H9 (cell line): ENCODE measurements at regions not wholly inside any gene's neighbourhood (a gene's known extent, or its start where the extent isn't known, plus 50 kb on each side); places are given as distances from the start of the nearest gene placed in this dataset.

Experiments
- DNase-seq: peaks from one replicate; pipeline ENCODE4 v3.0.0-alpha.2; 2017
- H2AFZ ChIP-seq: one replicate; pipeline ENCODE4 v1.6.1; 2013; ENCODE audit warnings: mild to moderate bottlenecking, low read length, control low read depth, moderate library complexity
- H2AK5ac ChIP-seq: 2 replicates; pipeline ENCODE4 v1.6.1; 2013; ENCODE audit warnings: low read length, control low read depth, mixed read lengths; ENCODE audit not compliant: insufficient read length
- H2BK120ac ChIP-seq: one replicate; pipeline ENCODE4 v1.6.1; 2013; ENCODE audit warnings: low read depth, mild to moderate bottlenecking, low read length, control low read depth, inconsistent platforms; ENCODE audit not compliant: poor library complexity, severe bottlenecking
- H2BK12ac ChIP-seq: 2 replicates; pipeline ENCODE4 v1.6.1; 2013; ENCODE audit warnings: low read length, control low read depth, mixed read lengths, low read depth; ENCODE audit not compliant: insufficient read length
- H2BK15ac ChIP-seq: 2 replicates; pipeline ENCODE4 v1.6.1; 2013; ENCODE audit warnings: low read depth, low read length, control low read depth
- H2BK20ac ChIP-seq: one replicate; pipeline ENCODE4 v1.6.1; 2013; ENCODE audit warnings: low read depth, mild to moderate bottlenecking, low read length, control low read depth, inconsistent platforms; ENCODE audit not compliant: poor library complexity, severe bottlenecking
- H2BK5ac ChIP-seq: 2 replicates; pipeline ENCODE4 v1.6.1; 2013; ENCODE audit warnings: low read length, control low read depth, mixed read lengths; ENCODE audit not compliant: insufficient read length
- H3K14ac ChIP-seq: 2 replicates; pipeline ENCODE4 v1.6.1; 2013; ENCODE audit warnings: low read length, control low read depth; ENCODE audit not compliant: insufficient read depth
- H3K18ac ChIP-seq: 2 replicates; pipeline ENCODE4 v1.6.1; 2013; ENCODE audit warnings: low read depth, mild to moderate bottlenecking, mixed read lengths, low read length, control low read depth; ENCODE audit not compliant: insufficient read length
- H3K23ac ChIP-seq: 2 replicates; pipeline ENCODE4 v1.6.1; 2013; ENCODE audit warnings: low read length, control low read depth, mixed read lengths, low read depth; ENCODE audit not compliant: insufficient read length
- H3K23me2 ChIP-seq: 2 replicates; pipeline ENCODE4 v1.6.1; 2013; ENCODE audit warnings: low read depth, mild to moderate bottlenecking, mixed read lengths, low read length, control low read depth; ENCODE audit not compliant: insufficient read length, poor library complexity, severe bottlenecking
- H3K27ac ChIP-seq: 2 replicates; pipeline ENCODE4 v1.5.1; 2013; ENCODE audit warnings: low read length, control low read depth, mixed read lengths, low read depth; ENCODE audit not compliant: insufficient read length
- H3K27me3 ChIP-seq: 2 replicates; pipeline ENCODE4 v1.6.1; 2013; ENCODE audit warnings: low read length, control low read depth, inconsistent platforms; ENCODE audit not compliant: insufficient read depth
- H3K4ac ChIP-seq: 2 replicates; pipeline ENCODE4 v1.6.1; 2013; ENCODE audit warnings: low read depth, mild to moderate bottlenecking, control low read depth, inconsistent platforms, low read length, moderate library complexity
- H3K4me1 ChIP-seq: 2 replicates; pipeline ENCODE4 v1.6.1; 2013; ENCODE audit warnings: low read length, control low read depth, inconsistent platforms; ENCODE audit not compliant: insufficient read depth
- H3K4me2 ChIP-seq: 2 replicates; pipeline ENCODE4 v1.6.1; 2013; ENCODE audit warnings: low read length, control low read depth, mixed read lengths; ENCODE audit not compliant: insufficient read length, insufficient read depth
- H3K56ac ChIP-seq: 2 replicates; pipeline ENCODE4 v1.6.1; 2013; ENCODE audit warnings: low read depth, mild to moderate bottlenecking, mixed read lengths, low read length, control low read depth; ENCODE audit not compliant: insufficient read length
- H3K79me1 ChIP-seq: 2 replicates; pipeline ENCODE4 v1.6.1; 2013; ENCODE audit warnings: low read depth, mild to moderate bottlenecking, moderate library complexity, low read length, control low read depth, inconsistent platforms; ENCODE audit not compliant: insufficient read depth, poor library complexity, severe bottlenecking
- H3K79me2 ChIP-seq: 2 replicates; pipeline ENCODE4 v1.6.1; 2013; ENCODE audit warnings: low read length, control low read depth, inconsistent platforms; ENCODE audit not compliant: insufficient read depth
- H3K9ac ChIP-seq: 2 replicates; pipeline ENCODE4 v1.6.1; 2013; ENCODE audit warnings: low read length, control low read depth, mixed read lengths; ENCODE audit not compliant: insufficient read length; ENCODE audit errors: extremely low read depth
- H3K9me3 ChIP-seq: one replicate; pipeline ENCODE4 v1.6.1; 2013; ENCODE audit warnings: low read depth, low read length, inconsistent platforms; ENCODE audit not compliant: control insufficient read depth
- H3T11ph ChIP-seq: one replicate; pipeline ENCODE4 v1.6.1; 2013; ENCODE audit warnings: mild to moderate bottlenecking, low read length, control low read depth, inconsistent platforms
- H4K20me1 ChIP-seq: one replicate; pipeline ENCODE4 v1.6.1; 2013; ENCODE audit not compliant: control insufficient read depth, insufficient read length, insufficient read depth
- H4K5ac ChIP-seq: 2 replicates; pipeline ENCODE4 v1.6.1; 2013; ENCODE audit warnings: low read depth, mild to moderate bottlenecking, mixed read lengths, low read length, control low read depth; ENCODE audit not compliant: insufficient read length
- H4K8ac ChIP-seq: replicated peaks from 2 replicates; pipeline ENCODE4 v1.6.1; 2013; ENCODE audit warnings: low read length, control low read depth, mixed read lengths, low read depth; ENCODE audit not compliant: insufficient read length
- H4K91ac ChIP-seq: 2 replicates; pipeline ENCODE4 v1.6.1; 2013; ENCODE audit warnings: low read depth, mild to moderate bottlenecking, moderate library complexity, mixed read lengths, low read length, control low read depth; ENCODE audit not compliant: insufficient read length
- H3K27ac Mint-ChIP-seq, 3 experiments: 2 replicates in 2 of 3; 3 replicates in 1 of 3; pipeline ENCODE4 v1.8.0; 2020 to 2021; ENCODE audit warnings: mixed read lengths in 3 of 3, mild to moderate bottlenecking in 1 of 3, moderate library complexity in 1 of 3
- H3K27me3 Mint-ChIP-seq: 2 replicates; pipeline ENCODE4 v1.8.0; 2021; ENCODE audit warnings: low read depth, mild to moderate bottlenecking, moderate library complexity, mixed read lengths
- H3K36me3 Mint-ChIP-seq, 3 experiments: 2 replicates in 2 of 3; 3 replicates in 1 of 3; pipeline ENCODE4 v1.8.0; 2020 to 2021; ENCODE audit warnings: low read depth in 3 of 3, mixed read lengths in 3 of 3; ENCODE audit not compliant: insufficient read depth in 1 of 3
- H3K4me1 Mint-ChIP-seq, 2 experiments: 2 replicates each; pipeline ENCODE4 v1.8.0; 2020; ENCODE audit warnings: mixed read lengths in 2 of 2
- H3K4me3 Mint-ChIP-seq, 2 experiments: 2 replicates in 1 of 2; 3 replicates in 1 of 2; pipeline ENCODE4 v1.8.0; 2020 to 2021; ENCODE audit warnings: mild to moderate bottlenecking in 2 of 2, mixed read lengths in 2 of 2, moderate library complexity in 1 of 2
- H3K9me3 Mint-ChIP-seq, 2 experiments: 2 replicates in 1 of 2; 3 replicates in 1 of 2; pipeline ENCODE4 v1.8.0; 2020; ENCODE audit warnings: mild to moderate bottlenecking in 2 of 2, mixed read lengths in 2 of 2, moderate library complexity in 1 of 2
- CTCF ChIP-seq: fragments of 200-600 bp; sonication (generic); conservative IDR thresholded peaks from 3 replicates; pipeline ENCODE4 v1.8.0; 2021; ENCODE audit warnings: antibody characterized with exemption, mild to moderate bottlenecking
- WGBS: extraction: QIAGEN DNeasy Blood & Tissue Kit; methylation state at CpG from one replicate; pipeline ENCODE4 v1.1.7; 2013; ENCODE audit warnings: missing lambda C conversion rate, low lambda C conversion rate, mixed read lengths; ENCODE audit not compliant: insufficient read length; ENCODE audit errors: extremely low coverage; 5-methylcytosine and 5-hydroxymethylcytosine counted together

- Histone ChIP-seq H2BK12ac (no peak overlapping the region), H3K9me3 (no peaks in the 10 kb centered on the region), H3K79me1 (no peaks in the 10 kb centered on the region), H4K5ac (no peak overlapping the region), H2BK5ac (no peak overlapping the region), H4K8ac (no peak overlapping the region), H3K14ac (no peak overlapping the region), H2AK5ac (no peak overlapping the region), H3K56ac (no peak overlapping the region), H3K27ac (no peak overlapping the region), H3T11ph (no peak overlapping the region), H3K9ac (no peak overlapping the region), H3K4me1 (no peaks in the 10 kb centered on the region), H3K79me2 (no peaks in the 10 kb centered on the region), H4K91ac (no peak overlapping the region), H4K20me1 (no peaks in the 10 kb centered on the region), H2BK15ac (no peak overlapping the region), H3K23ac (no peak overlapping the region), H3K27me3 (no peaks in the 10 kb centered on the region), H3K18ac (no peak overlapping the region), H3K4me2 (no peak overlapping the region), H2BK20ac (no peak overlapping the region), H2AFZ (no peak overlapping the region), H2BK120ac (no peak overlapping the region), H3K23me2 (no peaks in the 10 kb centered on the region), H3K4ac (no peak overlapping the region)
- DNase-seq: no peak
- H3K4me3 Mint-ChIP-seq: no peak overlapping the region
- H3K4me1 Mint-ChIP-seq: no peaks in the 10 kb centered on the region
- no CpG with 5 or more reads among the region's 1 CpG for WGBS
- peaks cover 11 to 17% of the 10 kb centered on the region in 2 experiments for H3K9me3 Mint-ChIP-seq
- H3K27ac Mint-ChIP-seq: no peak overlapping the region
- TF ChIP-seq CTCF: no peak
- no peaks in the 10 kb centered on the region for H3K27me3 Mint-ChIP-seq
- peaks cover 0 to 24% (median 9%) of the 10 kb centered on the region in 3 experiments; a peak in 6 of 7 replicates for H3K36me3 Mint-ChIP-seq
Observed at GRCh38 chr1:79177844-79178243, 171.3 kb upstream of the ADGRL4 start.
